Frontal cortex (tissue), 3 donors: ENCODE measurements at regions not wholly inside any gene's neighbourhood (a gene's known extent, or its start where the extent isn't known, plus 50 kb on each side); places are given as distances from the start of the nearest gene placed in this dataset.

Experiments used
- DNase-seq, 2 donors: peaks; one replicate each; pipeline ENCODE4 v3.0.0; 2012; ENCODE audit warnings: low spot score in 2 of 2
- FAIRE-seq: peaks from 2 replicates; lab custom pipeline; 2012; peaks lifted over from hg19 to GRCh38; lab: Jason Lieb, UNC
- donor health status: control.
- donor health status: control.
- donor health status: control.

- DNase-seq (no peak), FAIRE-seq (no peak)
Observed at GRCh38 chrX:38882894-38883626, 81.8 kb downstream of the MID1IP1 start.

GRCh38 chrX:38886112-38886511, 84.9 kb downstream of the MID1IP1 start:
- no peak for FAIRE-seq
- no peak for DNase-seq

GRCh38 chrX:38887222-38887621, 86.0 kb downstream of the MID1IP1 start:
- no peak for FAIRE-seq

GRCh38 chrX:38890326-38890725, 89.1 kb downstream of the MID1IP1 start:
- no peak for FAIRE-seq
- DNase-seq, result no peak

More at GRCh38 chrX:38887222-38887621, 86.0 kb downstream of the MID1IP1 start:
- no peak for DNase-seq

GRCh38 chrX:38890963-38891362, 89.7 kb downstream of the MID1IP1 start:
- DNase-seq, result no peak
- no peak for FAIRE-seq

- FAIRE-seq, result no peak
- no peak for DNase-seq
Observed at GRCh38 chrX:38891641-38892413, 90.6 kb downstream of the MID1IP1 start.

- DNase-seq, result no peak
- FAIRE-seq, result no peak
Observed at GRCh38 chrX:38893441-38893840, 92.2 kb downstream of the MID1IP1 start.

GRCh38 chrX:38895775-38896174, 94.5 kb downstream of the MID1IP1 start:
- DNase-seq (no peak), FAIRE-seq (no peak)

- FAIRE-seq, result no peak
Observed at GRCh38 chrX:38896724-38897298, 95.6 kb downstream of the MID1IP1 start.

GRCh38 chrX:38898261-38898660, 97.0 kb downstream of the MID1IP1 start:
- DNase-seq (no peak), FAIRE-seq (no peak)

More at GRCh38 chrX:38896724-38897298, 95.6 kb downstream of the MID1IP1 start:
- no peak for DNase-seq

- no peak for FAIRE-seq
- DNase-seq, result no peak
Observed at GRCh38 chrX:38899650-38900049, 98.4 kb downstream of the MID1IP1 start.

- no peak for FAIRE-seq
- DNase-seq, result no peak
Observed at GRCh38 chrX:38900719-38901118, 99.5 kb downstream of the MID1IP1 start.

GRCh38 chrX:38902972-38903492, 101.8 kb downstream of the MID1IP1 start:
- no peak for FAIRE-seq

GRCh38 chrX:38916801-38917200, 115.5 kb downstream of the MID1IP1 start:
- no peak for FAIRE-seq

More at GRCh38 chrX:38902972-38903492, 101.8 kb downstream of the MID1IP1 start:
- no peak for DNase-seq

GRCh38 chrX:38917954-38918353, 116.7 kb downstream of the MID1IP1 start:
- FAIRE-seq (no peak), DNase-seq (no peak)

More at GRCh38 chrX:38916801-38917200, 115.5 kb downstream of the MID1IP1 start:
- no peak for DNase-seq

GRCh38 chrX:38919202-38919601, 117.9 kb downstream of the MID1IP1 start:
- FAIRE-seq, result no peak
- DNase-seq, result no peak

- no peak for FAIRE-seq
- DNase-seq, result no peak
Observed at GRCh38 chrX:38919853-38920528, 118.7 kb downstream of the MID1IP1 start.

- DNase-seq (no peak), FAIRE-seq (no peak)
Observed at GRCh38 chrX:38923451-38923969, 122.3 kb downstream of the MID1IP1 start.

GRCh38 chrX:38927592-38927991, 126.3 kb downstream of the MID1IP1 start:
- DNase-seq (no peak), FAIRE-seq (no peak)

GRCh38 chrX:38929966-38930421, 128.7 kb downstream of the MID1IP1 start:
- FAIRE-seq (no peak), DNase-seq (no peak)
